ENCODE measurements at regions not wholly inside any gene's neighbourhood (a gene's known extent, or its start where the extent isn't known, plus 50 kb on each side); places are given as distances from the start of the nearest gene placed in this dataset.

GRCh38 chr13:24610956-24611355 is 69.3 kb upstream of the ATP12A start:
- Histone ChIP-seq H3K27ac (ENCODE audit: insufficient read depth, low read depth, low read length) (no peak overlapping the region), H3K79me2 (ENCODE audit: control insufficient read depth, insufficient read depth, low read length) (no peaks in the 10 kb centered on the region), H3K27me3 (ENCODE audit: control insufficient read depth in 2 of 2, insufficient read depth in 2 of 2, low read length in 2 of 2) (no peaks in the 10 kb centered on the region), H2AFZ (ENCODE audit: low read depth, low read length) (no peak overlapping the region), H3K36me3 (ENCODE audit: control insufficient read depth in 2 of 2, extremely low read depth in 1 of 2, insufficient read depth in 2 of 2, low read length in 2 of 2) (no peaks in the 10 kb centered on the region), H3K9me1 (replicated peaks; ENCODE audit: control insufficient read depth, extremely low read depth, insufficient read depth, low read length) (no peaks in the 10 kb centered on the region), H3K9ac (replicated peaks; ENCODE audit: extremely low read depth, insufficient read depth, low read length) (no peak overlapping the region), H3K4me3 (replicated peaks in 1 of 3; ENCODE audit: insufficient read depth in 1 of 3, low read depth in 1 of 3, low read length in 3 of 3) (no peak overlapping the region), H3K4me2 (ENCODE audit: insufficient read depth, low read length) (no peak overlapping the region), H3K4me1 (ENCODE audit: control insufficient read depth, extremely low read depth, insufficient read depth, low read length) (no peaks in the 10 kb centered on the region), H4K20me1 (replicated peaks; ENCODE audit: control insufficient read depth, extremely low read depth, insufficient read depth, low read length) (no peaks in the 10 kb centered on the region), H3K9me3 (replicated peaks; ENCODE audit: control insufficient read depth, insufficient read depth, low read length) (no peaks in the 10 kb centered on the region)
- no TSS peak for BruUV-seq (replicated peaks)
- intact Hi-C loops (cut with micrococcal nuclease), result no loop called here
- ChIA-PET POLR2A (no interaction called here), CTCF (no interaction called here)
- TF ChIP-seq POLR2A (IDR thresholded peaks at IDR 0.05; ENCODE audit: low read depth, low read length), result no peak
- no peak for DNase-seq (ENCODE audit: low read depth, low spot score)
- FAIRE-seq, result no peak
- dilution Hi-C loops (cut with MboI; ENCODE audit: extremely low pct_ligation_motif_present, low sequenced_read_pairs), result no loop called here

GRCh38 chr13:24612726-24613125 is 67.5 kb upstream of the ATP12A start:
- ChIA-PET POLR2A (no interaction called here), CTCF (no interaction called here)
- Histone ChIP-seq H3K4me2 (ENCODE audit: insufficient read depth, low read length) (no peak overlapping the region), H2AFZ (ENCODE audit: low read depth, low read length) (no peak overlapping the region), H3K9me3 (replicated peaks; ENCODE audit: control insufficient read depth, insufficient read depth, low read length) (no peaks in the 10 kb centered on the region), H4K20me1 (replicated peaks; ENCODE audit: control insufficient read depth, extremely low read depth, insufficient read depth, low read length) (no peaks in the 10 kb centered on the region), H3K9ac (replicated peaks; ENCODE audit: extremely low read depth, insufficient read depth, low read length) (no peak overlapping the region), H3K27ac (ENCODE audit: insufficient read depth, low read depth, low read length) (no peak overlapping the region), H3K36me3 (ENCODE audit: control insufficient read depth in 2 of 2, extremely low read depth in 1 of 2, insufficient read depth in 2 of 2, low read length in 2 of 2) (no peaks in the 10 kb centered on the region), H3K4me3 (replicated peaks in 1 of 3; ENCODE audit: insufficient read depth in 1 of 3, low read depth in 1 of 3, low read length in 3 of 3) (no peak overlapping the region), H3K4me1 (ENCODE audit: control insufficient read depth, extremely low read depth, insufficient read depth, low read length) (no peaks in the 10 kb centered on the region), H3K79me2 (ENCODE audit: control insufficient read depth, insufficient read depth, low read length) (no peaks in the 10 kb centered on the region), H3K9me1 (replicated peaks; ENCODE audit: control insufficient read depth, extremely low read depth, insufficient read depth, low read length) (no peaks in the 10 kb centered on the region), H3K27me3 (ENCODE audit: control insufficient read depth in 2 of 2, insufficient read depth in 2 of 2, low read length in 2 of 2) (no peaks in the 10 kb centered on the region)
- intact Hi-C loops (cut with micrococcal nuclease), result no loop called here
- dilution Hi-C loops (cut with MboI; ENCODE audit: extremely low pct_ligation_motif_present, low sequenced_read_pairs), result no loop called here
- FAIRE-seq, result no peak
- TF ChIP-seq POLR2AphosphoS5 (IDR thresholded peaks at IDR 0.05; ENCODE audit: insufficient read depth, low read depth, low read length), result no peak
- no peak for TF ChIP-seq GATA2 (IDR thresholded peaks at IDR 0.05; ENCODE audit: insufficient read depth, insufficient read length, low read depth, low read length)
- no peak for TF ChIP-seq MYC (IDR thresholded peaks at IDR 0.05; ENCODE audit: low read depth, low read length)
- no peak for TF ChIP-seq MAX (IDR thresholded peaks at IDR 0.05; ENCODE audit: insufficient read depth, insufficient read length)
- no peak for TF ChIP-seq CTCF (IDR thresholded peaks at IDR 0.05; ENCODE audit: extremely low read depth in 1 of 2, insufficient read depth in 1 of 2, low read depth in 1 of 2, low read length in 2 of 2)
- no peak for TF ChIP-seq POLR2A (IDR thresholded peaks at IDR 0.05; ENCODE audit: low read depth, low read length)
- TF ChIP-seq JUN (IDR thresholded peaks at IDR 0.05; ENCODE audit: borderline replicate concordance, insufficient read depth, insufficient read length, low read depth), result no peak
- no TSS peak for BruUV-seq (replicated peaks)
- no peak for DNase-seq (ENCODE audit: low read depth, low spot score)

Data from endothelial cell of umbilical vein (primary cell).